Hepatocyte (in vitro differentiated cells): ENCODE measurements at regions not wholly inside any gene's neighbourhood (a gene's known extent, or its start where the extent isn't known, plus 50 kb on each side); places are given as distances from the start of the nearest gene placed in this dataset.
A peak's percentile ranks its signal among the peaks of the same experiment; 100 is the strongest.

Experiments used
- DNase-seq: peaks from one replicate; pipeline ENCODE4 v3.0.0-alpha.2; 2016; ENCODE audit warnings: low spot score
- H2AFZ ChIP-seq: fragments of 200-600 bp; sonication (generic); 2 replicates; pipeline ENCODE4 v1.6.0; 2016; ENCODE audit warnings: antibody characterized with exemption, mild to moderate bottlenecking
- H3K27ac ChIP-seq: fragments of 200-600 bp; sonication (generic); 2 replicates; pipeline ENCODE4 v1.5.1; 2016; ENCODE audit warnings: mild to moderate bottlenecking
- H3K27me3 ChIP-seq: fragments of 200-600 bp; sonication (generic); 2 replicates; pipeline ENCODE4 v1.6.1; 2016
- H3K36me3 ChIP-seq: fragments of 200-600 bp; sonication (generic); replicated peaks from 2 replicates; pipeline ENCODE4 v1.5.1; 2016; ENCODE audit warnings: low read depth; ENCODE audit not compliant: insufficient read depth
- H3K4me1 ChIP-seq: fragments of 200-600 bp; sonication (generic); 2 replicates; pipeline ENCODE4 v1.5.1; 2016; ENCODE audit warnings: mild to moderate bottlenecking, moderate library complexity; ENCODE audit not compliant: insufficient read depth
- H3K4me2 ChIP-seq: fragments of 200-600 bp; sonication (generic); 2 replicates; pipeline ENCODE4 v1.6.0; 2016
- H3K4me3 ChIP-seq: fragments of 200-600 bp; sonication (generic); 2 replicates; pipeline ENCODE4 v1.5.1; 2016; ENCODE audit warnings: mild to moderate bottlenecking
- H3K79me2 ChIP-seq: fragments of 200-600 bp; sonication (generic); 2 replicates; pipeline ENCODE4 v1.6.0; 2017; ENCODE audit warnings: mild to moderate bottlenecking
- H3K9me2 ChIP-seq: fragments of 200-600 bp; sonication (generic); replicated peaks from 2 replicates; pipeline ENCODE4 v1.6.0; 2017; ENCODE audit warnings: mild to moderate bottlenecking; ENCODE audit not compliant: insufficient read depth
- H3K9me3 ChIP-seq: fragments of 200-600 bp; sonication (generic); 2 replicates; pipeline ENCODE4 v1.5.1; 2016; ENCODE audit warnings: low read depth, mild to moderate bottlenecking
- H4K20me1 ChIP-seq: fragments of 200-600 bp; sonication (generic); 2 replicates; pipeline ENCODE4 v1.6.0; 2016; ENCODE audit warnings: mild to moderate bottlenecking; ENCODE audit not compliant: insufficient read depth, poor library complexity, severe bottlenecking
- CTCF ChIP-seq: fragments of 200-600 bp; sonication (generic); IDR thresholded peaks from 2 replicates; pipeline ENCODE4 v1.5.1; 2016; ENCODE audit warnings: antibody characterized with exemption, mild to moderate bottlenecking; ENCODE audit not compliant: poor library complexity
- EZH2 ChIP-seq: fragments of 200-600 bp; sonication (generic); IDR thresholded peaks from 2 replicates; pipeline ENCODE4 v1.6.1; 2016; ENCODE audit warnings: antibody characterized with exemption, mild to moderate bottlenecking, borderline replicate concordance
- EZH2phosphoT487 ChIP-seq: fragments of 200-600 bp; sonication (generic); IDR thresholded peaks from one replicate; pipeline ENCODE4 v1.6.1; 2018; ENCODE audit warnings: antibody characterized with exemption, mild to moderate bottlenecking, low read depth, moderate library complexity; ENCODE audit not compliant: unreplicated experiment, severe bottlenecking
- WGBS: methylation state at CpG from one replicate; pipeline ENCODE4 v1.1.6; 2016; ENCODE audit warnings: low lambda C conversion rate; ENCODE audit errors: missing lambda C conversion rate; 5-methylcytosine and 5-hydroxymethylcytosine counted together

GRCh38 chr4:20616313-20616712 lies 83.9 kb upstream of the PACRGL start:
- H4K20me1 ChIP-seq, result no peaks in the 10 kb centered on the region

GRCh38 chr4:20616848-20617247 lies 83.4 kb upstream of the PACRGL start:
- Histone ChIP-seq H2AFZ (no peak overlapping the region), H3K27me3 (no peaks in the 10 kb centered on the region)

More at GRCh38 chr4:20616313-20616712, 83.9 kb upstream of the PACRGL start:
- Histone ChIP-seq H3K9me3 (no peaks in the 10 kb centered on the region), H3K27me3 (no peaks in the 10 kb centered on the region), H3K4me2 (no peak overlapping the region), H3K4me3 (no peak overlapping the region), H3K27ac (no peak overlapping the region), H3K4me1 (peaks cover 5% of the 10 kb centered on the region), H2AFZ (no peak overlapping the region), H3K9me2 (no peaks in the 10 kb centered on the region), H3K79me2 (no peaks in the 10 kb centered on the region), H3K36me3 (no peaks in the 10 kb centered on the region)
- no peak for DNase-seq
- TF ChIP-seq EZH2phosphoT487, result no peak

GRCh38 chr4:20617678-20618396 lies 82.4 kb upstream of the PACRGL start:
- DNase-seq, result peak; percentile 19
- H3K9me3 ChIP-seq, result no peaks in the 10 kb centered on the region
- H3K4me1 ChIP-seq, result peaks cover 5% of the 10 kb centered on the region
- H3K79me2 ChIP-seq, result no peaks in the 10 kb centered on the region
- no peaks in the 10 kb centered on the region for H4K20me1 ChIP-seq
- H3K27ac ChIP-seq, result peak overlapping the region; percentile 53
- H3K4me3 ChIP-seq, result no peak overlapping the region
- H3K4me2 ChIP-seq, result peak overlapping the region; percentile 40
- H3K27me3 ChIP-seq, result no peaks in the 10 kb centered on the region
- H3K9me2 ChIP-seq, result no peaks in the 10 kb centered on the region
- no peaks in the 10 kb centered on the region for H3K36me3 ChIP-seq
- WGBS, result 67% methylated on average over 10 of the region's 10 CpGs
- H2AFZ ChIP-seq, result no peak overlapping the region
- TF ChIP-seq EZH2 (no peak), CTCF (no peak), EZH2phosphoT487 (no peak)

More at GRCh38 chr4:20616848-20617247, 83.4 kb upstream of the PACRGL start:
- H3K4me1 ChIP-seq, result peaks cover 5% of the 10 kb centered on the region
- H4K20me1 ChIP-seq, result no peaks in the 10 kb centered on the region
- TF ChIP-seq CTCF (no peak), EZH2 (no peak), EZH2phosphoT487 (no peak)
- H3K9me3 ChIP-seq, result no peaks in the 10 kb centered on the region
- H3K4me3 ChIP-seq, result no peak overlapping the region
- 95% methylated on average over 8 of the region's 8 CpGs for WGBS
- no peaks in the 10 kb centered on the region for H3K36me3 ChIP-seq
- no peak overlapping the region for H3K4me2 ChIP-seq
- no peak for DNase-seq
- no peak overlapping the region for H3K27ac ChIP-seq
- no peaks in the 10 kb centered on the region for H3K79me2 ChIP-seq
- no peaks in the 10 kb centered on the region for H3K9me2 ChIP-seq

- no peaks in the 10 kb centered on the region for H3K27me3 ChIP-seq
- H3K36me3 ChIP-seq, result no peaks in the 10 kb centered on the region
- H3K9me3 ChIP-seq, result no peaks in the 10 kb centered on the region
- WGBS, result 63% methylated on average over 12 of the region's 12 CpGs
- no peak for DNase-seq
- H3K4me3 ChIP-seq, result no peak overlapping the region
- no peak overlapping the region for H3K4me2 ChIP-seq
- no peaks in the 10 kb centered on the region for H3K79me2 ChIP-seq
- H2AFZ ChIP-seq, result no peak overlapping the region
- no peaks in the 10 kb centered on the region for H4K20me1 ChIP-seq
- H3K9me2 ChIP-seq, result no peaks in the 10 kb centered on the region
- H3K27ac ChIP-seq, result peak overlapping the region; percentile 53
- TF ChIP-seq EZH2phosphoT487 (no peak), CTCF (no peak), EZH2 (no peak)
- peaks cover 5% of the 10 kb centered on the region for H3K4me1 ChIP-seq
Observed at GRCh38 chr4:20618731-20619130, 81.5 kb upstream of the PACRGL start.
